ENCODE measurements at regions not wholly inside any gene's neighbourhood (a gene's known extent, or its start where the extent isn't known, plus 50 kb on each side); places are given as distances from the start of the nearest gene placed in this dataset.

GRCh38 chrY:9226409-9226808 is 110.9 kb upstream of the TSPY4 start (continued):
- TF ChIP-seq CHD7 (IDR thresholded peaks at IDR 0.05; ENCODE audit: insufficient replicate concordance, low read length) (no peak), TAF1 (IDR thresholded peaks at IDR 0.05; ENCODE audit: low read depth, low read length) (no peak), RBBP5 (IDR thresholded peaks at IDR 0.05; ENCODE audit: borderline replicate concordance, low read depth, low read length) (no peak), RNF2 (IDR thresholded peaks at IDR 0.05; ENCODE audit: borderline replicate concordance, low read depth, low read length, missing control alignments, poor library complexity, severe bottlenecking) (no peak), EP300 (IDR thresholded peaks at IDR 0.05; ENCODE audit: borderline replicate concordance in 1 of 2, low read depth in 2 of 2, low read length in 2 of 2) (no peak), CTBP2 (IDR thresholded peaks at IDR 0.05; ENCODE audit: borderline replicate concordance, insufficient read depth, insufficient read length, low read length) (no peak), CREB1 (IDR thresholded peaks at IDR 0.05) (no peak), KDM1A (IDR thresholded peaks at IDR 0.05; ENCODE audit: borderline replicate concordance, low read length) (no peak), TAF7 (optimal IDR thresholded peaks at IDR 0.05; ENCODE audit: borderline replicate concordance, low read depth, low read length) (no peak), USF2 (IDR thresholded peaks at IDR 0.05; ENCODE audit: low read length) (no peak)
